Sigmoid colon (tissue), 4 donors: ENCODE measurements at regions not wholly inside any gene's neighbourhood (a gene's known extent, or its start where the extent isn't known, plus 50 kb on each side); places are given as distances from the start of the nearest gene placed in this dataset.

Source experiments
- POLR2A ChIP-seq, 2 donors: fragments of 450-650 bp; IDR thresholded peaks; one replicate each; pipeline ENCODE4 v1.6.1; 2016; ENCODE audit warnings: antibody characterized with exemption in 2 of 2, mild to moderate bottlenecking in 2 of 2, moderate library complexity in 2 of 2
- POLR2AphosphoS5 ChIP-seq, 4 donors: sonication (generic); formaldehyde crosslinking; IDR thresholded peaks; one replicate each; pipeline ENCODE4 v1.6.1; 2017; ENCODE audit warnings: antibody characterized with exemption in 4 of 4
- TF ChIP-seq, protein P1 (sequence below), 4 experiments: fragments of 450-650 bp in 3 of 4; fragments of 200-600 bp in 1 of 4; IDR thresholded peaks; one replicate each; pipeline ENCODE4 v1.5.1; 2016 to 2019; ENCODE audit warnings: antibody characterized with exemption in 4 of 4, mild to moderate bottlenecking in 3 of 4, moderate library complexity in 2 of 4

DNA sequence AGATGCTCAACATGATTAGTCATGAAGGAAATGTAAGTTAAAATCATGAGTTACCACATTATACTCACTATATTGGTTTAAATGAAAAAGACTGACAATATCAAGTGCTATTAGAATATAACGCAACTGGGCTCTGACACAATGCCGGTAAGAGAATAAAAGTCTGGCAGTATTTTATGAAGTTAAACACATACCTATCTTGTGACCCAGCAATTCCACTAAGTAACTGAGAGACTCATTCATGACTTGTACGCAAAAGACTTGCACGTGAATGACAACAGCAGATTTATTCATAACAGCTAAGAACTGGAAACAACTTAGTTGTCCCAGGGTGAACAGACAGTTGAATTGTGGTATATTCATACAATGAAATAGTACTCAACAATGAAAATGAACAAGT, 342.1 kb downstream of the SLC4A3 start:
- TF ChIP-seq POLR2A (IDR thresholded peaks at IDR 0.05) (no peak), POLR2AphosphoS5 (IDR thresholded peaks at IDR 0.05) (no peak)
- TF ChIP-seq, protein P1, sequence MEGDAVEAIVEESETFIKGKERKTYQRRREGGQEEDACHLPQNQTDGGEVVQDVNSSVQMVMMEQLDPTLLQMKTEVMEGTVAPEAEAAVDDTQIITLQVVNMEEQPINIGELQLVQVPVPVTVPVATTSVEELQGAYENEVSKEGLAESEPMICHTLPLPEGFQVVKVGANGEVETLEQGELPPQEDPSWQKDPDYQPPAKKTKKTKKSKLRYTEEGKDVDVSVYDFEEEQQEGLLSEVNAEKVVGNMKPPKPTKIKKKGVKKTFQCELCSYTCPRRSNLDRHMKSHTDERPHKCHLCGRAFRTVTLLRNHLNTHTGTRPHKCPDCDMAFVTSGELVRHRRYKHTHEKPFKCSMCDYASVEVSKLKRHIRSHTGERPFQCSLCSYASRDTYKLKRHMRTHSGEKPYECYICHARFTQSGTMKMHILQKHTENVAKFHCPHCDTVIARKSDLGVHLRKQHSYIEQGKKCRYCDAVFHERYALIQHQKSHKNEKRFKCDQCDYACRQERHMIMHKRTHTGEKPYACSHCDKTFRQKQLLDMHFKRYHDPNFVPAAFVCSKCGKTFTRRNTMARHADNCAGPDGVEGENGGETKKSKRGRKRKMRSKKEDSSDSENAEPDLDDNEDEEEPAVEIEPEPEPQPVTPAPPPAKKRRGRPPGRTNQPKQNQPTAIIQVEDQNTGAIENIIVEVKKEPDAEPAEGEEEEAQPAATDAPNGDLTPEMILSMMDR (IDR thresholded peaks at IDR 0.05) = no peak
